ENCODE measurements at regions not wholly inside any gene's neighbourhood (a gene's known extent, or its start where the extent isn't known, plus 50 kb on each side); places are given as distances from the start of the nearest gene placed in this dataset.
"Not testable (repeated sequence)": the region's sequence is repeated elsewhere in the genome, so short reads cannot be mapped to it uniquely, and the experiment has no call there.

- TF ChIP-seq, protein P1, sequence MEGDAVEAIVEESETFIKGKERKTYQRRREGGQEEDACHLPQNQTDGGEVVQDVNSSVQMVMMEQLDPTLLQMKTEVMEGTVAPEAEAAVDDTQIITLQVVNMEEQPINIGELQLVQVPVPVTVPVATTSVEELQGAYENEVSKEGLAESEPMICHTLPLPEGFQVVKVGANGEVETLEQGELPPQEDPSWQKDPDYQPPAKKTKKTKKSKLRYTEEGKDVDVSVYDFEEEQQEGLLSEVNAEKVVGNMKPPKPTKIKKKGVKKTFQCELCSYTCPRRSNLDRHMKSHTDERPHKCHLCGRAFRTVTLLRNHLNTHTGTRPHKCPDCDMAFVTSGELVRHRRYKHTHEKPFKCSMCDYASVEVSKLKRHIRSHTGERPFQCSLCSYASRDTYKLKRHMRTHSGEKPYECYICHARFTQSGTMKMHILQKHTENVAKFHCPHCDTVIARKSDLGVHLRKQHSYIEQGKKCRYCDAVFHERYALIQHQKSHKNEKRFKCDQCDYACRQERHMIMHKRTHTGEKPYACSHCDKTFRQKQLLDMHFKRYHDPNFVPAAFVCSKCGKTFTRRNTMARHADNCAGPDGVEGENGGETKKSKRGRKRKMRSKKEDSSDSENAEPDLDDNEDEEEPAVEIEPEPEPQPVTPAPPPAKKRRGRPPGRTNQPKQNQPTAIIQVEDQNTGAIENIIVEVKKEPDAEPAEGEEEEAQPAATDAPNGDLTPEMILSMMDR (conservative IDR thresholded peaks at IDR 0.05) = not testable (repeated sequence)
- TF ChIP-seq ZFX (IDR thresholded peaks at IDR 0.05) = not testable (repeated sequence)
Observed at GRCh38 chr17:20684975-20685374, 105.5 kb downstream of the CDRT15L2 start.
